Body of pancreas (tissue), 4 donors: ENCODE measurements at regions not wholly inside any gene's neighbourhood (a gene's known extent, or its start where the extent isn't known, plus 50 kb on each side); places are given as distances from the start of the nearest gene placed in this dataset.

ENCODE experiments used
- ATAC-seq: fragments of 150-250 bp; one replicate; pipeline ENCODE4 v1.9.1; 2016
- DNase-seq, 4 donors: peaks; one replicate each; pipeline ENCODE4 v3.0.0-alpha.2; 2019
- H3K27ac ChIP-seq, 4 donors: fragments of 200-600 bp; sonication (generic); 1 replicate in 3 of 4; 2 replicates in 1 of 4; pipeline versions ENCODE4 v1.5.1 to v1.6.1; 2016 to 2019; ENCODE audit warnings: mild to moderate bottlenecking in 1 of 4, mixed read lengths in 1 of 4, moderate library complexity in 1 of 4
- H3K27me3 ChIP-seq, 2 donors: fragments of 200-600 bp; sonication (generic); one replicate each; pipeline ENCODE4 v1.6.0; 2016; ENCODE audit warnings: mild to moderate bottlenecking in 1 of 2
- H3K36me3 ChIP-seq, 2 donors: fragments of 200-600 bp; sonication (generic); replicated peaks in 1 of 2; 2 replicates each; pipeline ENCODE4 v1.5.1; 2016; ENCODE audit warnings: low read depth in 2 of 2; ENCODE audit not compliant: insufficient read depth in 1 of 2
- H3K4me1 ChIP-seq: fragments of 200-600 bp; sonication (generic); one replicate; pipeline ENCODE4 v1.6.0; 2016
- H3K4me3 ChIP-seq, 2 donors: fragments of 200-600 bp; sonication (generic); 1 replicate in 1 of 2; 2 replicates in 1 of 2; pipeline ENCODE4 v1.5.1; 2016 to 2019
- H3K9me3 ChIP-seq, 3 donors: fragments of 200-600 bp; sonication (generic); 1 replicate in 2 of 3; 2 replicates in 1 of 3; pipeline ENCODE4 v1.5.1; 2016
- CTCF ChIP-seq, 7 experiments: fragments of 450-650 bp in 4 of 7; fragments of 200-600 bp in 3 of 7; sonication (generic) in 3 of 7; IDR thresholded peaks; one replicate each; pipeline ENCODE4 v1.5.1; 2016 to 2019; ENCODE audit warnings: antibody characterized with exemption in 7 of 7
- POLR2A ChIP-seq, 3 donors: fragments of 450-650 bp; IDR thresholded peaks; one replicate each; pipeline ENCODE4 v1.6.1; 2016; ENCODE audit warnings: antibody characterized with exemption in 3 of 3, mild to moderate bottlenecking in 2 of 3
- WGBS, 2 donors: methylation state at CpG; one replicate each; pipeline ENCODE4 v1.1.5; 2017; 5-methylcytosine and 5-hydroxymethylcytosine counted together
- intact Hi-C: fragments of 100-400 bp; cut with DNase I; formaldehyde crosslinking; loops from one replicate; pipeline ENCODE4 v1.15.1; 2023

GRCh38 chr18:25553631-25554263 lies 201.8 kb upstream of the ZNF521 start:
- H3K4me3 ChIP-seq: no peak overlapping the region
- H3K9me3 ChIP-seq: no peaks in the 10 kb centered on the region
- H3K4me1 ChIP-seq: no peaks in the 10 kb centered on the region
- TF ChIP-seq CTCF (IDR thresholded peaks at IDR 0.05) (no peak), POLR2A (IDR thresholded peaks at IDR 0.05) (no peak)
- DNase-seq: no peak
- H3K27ac ChIP-seq: no peak overlapping the region
- WGBS, 2 donors: 83 to 87% methylated on average over 1 of the region's 1 CpG
- intact Hi-C loops: no loop called here
- H3K27me3 ChIP-seq: no peaks in the 10 kb centered on the region
- no peak for ATAC-seq
- H3K36me3 ChIP-seq: no peaks in the 10 kb centered on the region

GRCh38 chr18:25544546-25545287 lies 192.8 kb upstream of the ZNF521 start:
- Histone ChIP-seq H3K4me1 (no peaks in the 10 kb centered on the region), H3K36me3 (no peaks in the 10 kb centered on the region), H3K4me3 (no peak overlapping the region), H3K9me3 (no peaks in the 10 kb centered on the region), H3K27ac (no peak overlapping the region), H3K27me3 (no peaks in the 10 kb centered on the region)
- intact Hi-C loops: no loop called here
- ATAC-seq: no peak
- WGBS, 2 donors: 57 to 72% methylated on average over 2 of the region's 2 CpGs
- TF ChIP-seq POLR2A (IDR thresholded peaks at IDR 0.05): no peak
- no peak for TF ChIP-seq CTCF (IDR thresholded peaks at IDR 0.05)
- no peak for DNase-seq

GRCh38 chr18:25538175-25538922 lies 186.4 kb upstream of the ZNF521 start:
- Histone ChIP-seq H3K4me1 (no peaks in the 10 kb centered on the region), H3K27ac (no peak overlapping the region), H3K4me3 (no peak overlapping the region), H3K27me3 (no peaks in the 10 kb centered on the region), H3K9me3 (no peaks in the 10 kb centered on the region), H3K36me3 (no peaks in the 10 kb centered on the region)
- intact Hi-C loops: no loop called here
- no peak for DNase-seq
- TF ChIP-seq CTCF (IDR thresholded peaks at IDR 0.05) (no peak), POLR2A (IDR thresholded peaks at IDR 0.05) (no peak)
- WGBS, 2 donors: 71 to 77% methylated on average over 7 of the region's 7 CpGs
- ATAC-seq: no peak

GRCh38 chr18:25535495-25535894 lies 183.5 kb upstream of the ZNF521 start:
- H3K4me1 ChIP-seq: no peaks in the 10 kb centered on the region
- DNase-seq (no peak), ATAC-seq (no peak)
- no peak overlapping the region for H3K4me3 ChIP-seq
- H3K27me3 ChIP-seq: no peaks in the 10 kb centered on the region
- no peak overlapping the region for H3K27ac ChIP-seq
- TF ChIP-seq CTCF (IDR thresholded peaks at IDR 0.05) (no peak), POLR2A (IDR thresholded peaks at IDR 0.05) (no peak)
- WGBS, 2 donors: 70 to 85% methylated on average over 1 of the region's 1 CpG
- H3K9me3 ChIP-seq: no peaks in the 10 kb centered on the region
- intact Hi-C loops: no loop called here
- H3K36me3 ChIP-seq: no peaks in the 10 kb centered on the region
